HS-5 (cell line): ENCODE measurements at regions not wholly inside any gene's neighbourhood (a gene's known extent, or its start where the extent isn't known, plus 50 kb on each side); places are given as distances from the start of the nearest gene placed in this dataset.

Experiments
- DNase-seq: peaks from one replicate; pipeline ENCODE4 v3.0.0-alpha.2; 2012; ENCODE audit warnings: low read depth

DNA sequence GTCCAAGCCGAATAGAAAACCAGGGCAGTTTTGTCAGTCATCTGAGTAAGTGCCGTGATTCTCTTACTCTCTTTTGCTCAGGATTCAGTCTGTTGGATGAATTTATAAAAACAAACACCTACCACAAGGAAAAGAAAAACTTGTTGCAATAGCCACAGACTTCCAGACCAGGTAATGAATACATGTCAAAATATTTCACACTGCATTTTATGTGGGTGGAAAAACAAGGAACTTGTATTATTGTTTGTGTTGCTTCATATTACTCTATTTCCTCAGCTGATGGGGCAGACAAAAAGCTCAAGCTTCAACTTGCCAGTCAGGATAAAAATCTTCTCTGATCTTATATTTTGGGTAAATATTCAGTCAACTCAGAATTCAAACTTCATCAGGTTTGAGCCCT, 1125.7 kb downstream of the NLGN4Y start:
- no peak for DNase-seq

DNA sequence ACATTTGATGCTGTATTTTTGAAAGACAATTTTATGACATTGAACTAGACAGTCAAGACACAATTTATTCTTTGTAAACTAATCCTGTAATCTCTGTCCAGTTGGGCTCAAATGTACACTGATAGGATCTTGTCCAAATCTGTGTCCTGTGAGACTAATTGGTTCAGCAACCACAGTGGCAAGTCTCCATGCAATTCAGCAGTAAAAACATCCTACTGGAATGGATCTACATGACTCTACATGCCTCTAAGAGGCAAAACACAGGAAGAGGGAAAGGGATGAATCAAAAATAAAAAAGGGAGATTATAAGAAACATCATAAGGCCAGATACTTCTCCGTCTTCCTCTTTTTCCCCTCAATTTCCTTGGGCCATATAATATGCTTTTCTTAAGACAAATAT, 1164.2 kb downstream of the NLGN4Y start:
- DNase-seq: no peak

DNA sequence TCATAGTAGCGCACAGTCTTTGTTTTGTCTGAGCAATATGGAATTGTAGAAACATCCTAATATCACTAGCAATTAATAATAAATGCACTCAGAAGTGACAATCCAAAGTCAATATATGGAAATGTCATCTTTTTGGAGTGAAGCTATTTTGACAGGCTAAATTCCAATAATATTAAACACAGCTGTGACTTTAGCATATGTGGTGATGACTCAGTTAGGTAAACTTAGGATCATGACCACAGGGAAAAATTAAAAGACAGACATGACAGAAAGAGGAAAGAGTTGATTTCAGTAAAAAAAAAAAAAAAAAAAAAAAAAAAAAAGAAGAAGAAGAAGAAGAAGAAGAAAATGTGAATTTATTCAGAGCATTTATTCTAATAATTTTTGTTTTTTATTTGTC, 1165.7 kb downstream of the NLGN4Y start:
- DNase-seq: no peak

DNA sequence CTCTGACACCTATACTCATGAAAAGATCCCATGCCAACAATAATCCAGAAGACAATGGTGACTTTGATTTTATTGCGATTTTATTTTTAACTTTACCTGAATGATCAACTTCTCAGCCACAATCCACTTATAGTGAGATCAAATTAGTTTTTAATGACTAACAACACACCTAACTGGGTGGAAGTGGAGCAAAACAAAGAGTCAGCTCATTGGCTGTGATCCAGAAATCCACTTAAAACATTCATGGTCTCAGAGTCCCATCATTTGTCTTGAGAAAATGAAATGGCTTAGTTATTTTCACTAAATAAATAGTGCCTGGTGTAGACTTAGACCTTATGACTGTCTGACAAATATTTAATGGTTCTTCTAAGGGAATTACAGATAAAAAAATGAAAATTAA, 1177.8 kb downstream of the NLGN4Y start:
- DNase-seq: no peak

DNA sequence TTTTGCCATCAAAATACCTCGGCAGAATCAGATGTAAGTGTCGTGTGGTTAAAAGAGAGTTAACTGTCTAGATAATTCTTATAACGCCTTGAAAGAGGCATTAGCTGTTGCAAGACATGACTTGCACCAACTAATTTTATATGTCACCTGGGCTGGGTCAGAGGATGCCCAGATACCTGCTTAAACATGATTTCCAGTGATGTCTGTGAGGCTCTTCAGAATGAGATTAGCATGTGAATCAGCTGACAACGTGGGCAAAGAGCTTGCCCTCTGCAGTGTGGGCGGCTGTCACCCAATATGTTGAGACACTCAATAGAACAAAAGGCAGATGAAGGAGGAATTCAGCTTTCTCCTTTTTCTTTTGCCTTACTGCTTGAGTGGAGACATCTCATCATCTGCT, 1180.6 kb downstream of the NLGN4Y start:
- DNase-seq: no peak

DNA sequence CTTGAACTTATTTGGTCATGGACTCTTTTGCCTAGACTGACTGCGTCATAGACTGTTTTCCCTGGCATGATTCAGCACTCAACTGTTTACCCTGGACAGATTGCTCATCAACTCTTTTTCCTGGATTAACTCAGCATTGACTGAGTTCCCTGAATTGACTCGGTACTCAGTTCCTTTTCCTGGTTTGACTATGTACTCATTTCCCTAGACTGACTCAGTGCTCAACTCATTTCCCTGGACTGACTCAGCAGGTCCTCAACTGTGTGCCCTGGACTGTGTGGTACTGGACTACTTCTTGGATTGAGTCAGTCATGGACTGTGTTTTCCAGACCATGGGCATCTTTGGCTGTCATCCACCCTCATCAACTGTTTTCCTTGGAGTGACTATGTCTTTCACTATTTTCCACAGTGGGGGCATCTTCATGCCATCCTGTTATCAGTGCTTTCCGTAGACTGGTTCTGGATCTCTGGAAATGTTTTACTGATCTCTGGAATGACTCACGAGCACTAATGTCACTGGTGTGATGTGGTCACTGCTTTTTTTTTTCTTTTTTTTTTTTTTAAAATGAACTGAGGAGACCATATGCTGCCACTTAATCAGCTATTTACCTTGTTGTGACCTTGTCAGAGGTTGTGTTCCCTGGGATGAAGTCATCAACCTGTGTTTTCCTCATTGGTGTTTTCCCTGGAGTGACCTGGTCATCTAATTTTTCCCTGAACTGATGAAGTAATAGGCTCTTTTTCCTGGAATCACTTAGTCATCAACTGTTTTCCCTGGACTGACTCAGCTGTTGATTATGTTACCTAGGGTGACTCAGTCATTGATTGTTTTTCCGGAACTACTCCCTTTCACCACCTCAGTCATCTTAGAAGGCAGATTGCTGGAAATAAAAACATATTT, 1225.5 kb downstream of the NLGN4Y start:
- DNase-seq: peak; percentile 76

DNA sequence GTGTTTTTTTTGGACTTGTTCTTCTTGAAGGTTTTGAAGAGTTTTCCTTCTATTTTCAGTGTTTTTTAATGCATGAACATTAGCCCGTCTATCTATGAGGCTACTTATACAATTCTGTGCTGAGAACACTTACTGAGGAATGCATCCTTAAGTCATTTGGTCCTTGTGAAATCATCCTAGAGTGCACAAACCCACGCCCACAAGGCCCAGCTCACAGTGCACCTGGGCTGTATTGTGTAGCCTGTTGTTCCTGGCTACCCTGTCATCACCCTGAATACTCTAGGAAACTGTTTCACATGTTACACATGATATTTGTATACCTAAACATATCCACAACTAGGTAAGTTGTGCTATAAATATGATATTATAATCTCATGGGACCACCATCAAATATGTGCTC, 1226.7 kb downstream of the NLGN4Y start:
- no peak for DNase-seq

DNA sequence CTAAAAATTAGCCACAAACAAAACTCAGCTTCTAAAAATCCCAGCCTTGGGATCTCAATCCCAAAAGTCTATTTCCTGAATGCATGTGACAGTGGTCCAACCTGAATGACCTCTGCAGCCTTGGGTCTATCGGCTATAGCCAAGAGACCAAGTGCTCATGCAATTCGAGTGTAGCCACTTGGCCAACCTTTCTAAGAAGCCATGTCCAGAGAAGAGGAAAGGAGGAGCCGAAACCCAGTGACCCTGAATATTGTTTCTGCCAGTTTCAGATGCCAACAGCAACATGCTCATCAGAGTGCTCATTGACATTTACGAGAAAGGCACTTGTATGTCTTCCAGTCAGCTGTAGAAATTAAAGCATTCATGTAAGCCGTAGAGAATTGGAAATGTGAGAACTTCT, 1231.9 kb downstream of the NLGN4Y start:
- no peak for DNase-seq

DNA sequence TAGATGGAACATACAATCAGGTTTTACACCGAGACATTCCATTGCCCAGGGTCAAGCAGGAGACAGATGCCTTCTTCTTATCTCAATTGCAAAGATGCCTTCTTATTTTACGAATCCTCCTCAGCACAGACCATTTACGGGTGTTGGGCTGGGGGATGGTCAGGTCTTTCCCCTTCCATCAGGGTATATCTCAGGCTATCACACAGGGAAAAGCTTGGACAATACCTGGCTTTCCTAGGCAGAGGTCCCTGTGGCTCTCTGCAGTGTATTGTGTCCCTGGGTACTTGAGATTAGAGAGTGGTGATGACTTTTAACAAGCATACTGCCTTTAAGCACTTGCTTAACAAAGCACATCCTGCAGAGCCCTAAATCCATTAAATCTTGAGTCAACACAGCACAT, 1249.2 kb downstream of the NLGN4Y start:
- no peak for DNase-seq

DNA sequence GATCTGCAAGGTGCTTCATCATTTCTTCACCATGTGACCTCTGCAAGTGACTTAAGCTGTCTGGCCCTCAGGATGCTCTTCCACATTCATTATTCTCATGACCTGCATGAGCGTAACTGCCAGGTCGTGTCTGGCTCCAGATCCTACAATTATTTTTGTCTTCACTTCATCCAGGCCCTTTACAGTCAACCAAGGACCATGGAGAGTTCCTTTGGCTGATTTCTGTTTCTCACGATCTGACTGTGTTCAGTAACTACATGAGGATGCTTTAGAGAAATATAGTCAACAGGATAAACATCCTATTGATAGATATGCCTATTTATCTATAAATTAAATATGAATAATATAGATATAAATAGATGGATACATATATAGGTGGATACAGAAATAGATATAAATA, 1251.6 kb downstream of the NLGN4Y start:
- no peak for DNase-seq

DNA sequence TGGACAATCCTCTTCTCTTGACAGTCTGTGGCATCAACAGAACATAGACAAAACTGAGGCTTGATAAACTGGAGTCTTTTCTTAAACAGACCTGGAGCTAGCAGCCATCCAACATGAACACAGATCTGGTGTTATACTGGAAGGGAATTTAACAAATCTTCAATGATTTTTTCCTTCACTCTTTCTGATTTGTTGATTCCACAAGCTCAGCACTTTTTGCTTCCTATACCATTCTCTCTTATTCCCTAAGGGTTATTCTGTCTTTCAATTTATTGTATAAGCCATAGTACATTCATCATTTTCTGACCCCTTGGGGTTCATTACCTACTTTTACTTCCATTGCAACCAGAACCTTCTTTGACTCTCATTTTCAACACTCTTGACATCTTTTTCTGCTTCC, 1255.6 kb downstream of the NLGN4Y start:
- no peak for DNase-seq

DNA sequence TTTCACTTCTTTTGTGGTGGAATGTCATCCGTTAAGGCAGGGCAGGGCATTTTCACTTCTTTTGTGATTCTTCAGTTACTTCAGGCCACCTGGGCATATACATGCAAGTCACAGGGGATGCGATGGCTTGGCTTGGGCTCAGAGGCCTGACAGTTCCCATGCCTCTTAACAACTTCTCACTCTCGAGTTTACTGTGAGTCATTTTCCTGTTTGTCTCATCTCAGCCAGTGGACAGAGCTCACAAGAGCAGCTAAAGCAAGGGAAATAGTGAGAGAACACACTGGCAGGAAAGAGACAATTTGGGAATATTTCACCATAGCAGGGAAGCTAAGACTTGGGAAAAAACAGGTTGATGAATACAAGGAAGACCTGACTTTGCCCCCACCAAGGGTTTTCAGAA, 1275.7 kb downstream of the NLGN4Y start:
- no peak for DNase-seq

DNA sequence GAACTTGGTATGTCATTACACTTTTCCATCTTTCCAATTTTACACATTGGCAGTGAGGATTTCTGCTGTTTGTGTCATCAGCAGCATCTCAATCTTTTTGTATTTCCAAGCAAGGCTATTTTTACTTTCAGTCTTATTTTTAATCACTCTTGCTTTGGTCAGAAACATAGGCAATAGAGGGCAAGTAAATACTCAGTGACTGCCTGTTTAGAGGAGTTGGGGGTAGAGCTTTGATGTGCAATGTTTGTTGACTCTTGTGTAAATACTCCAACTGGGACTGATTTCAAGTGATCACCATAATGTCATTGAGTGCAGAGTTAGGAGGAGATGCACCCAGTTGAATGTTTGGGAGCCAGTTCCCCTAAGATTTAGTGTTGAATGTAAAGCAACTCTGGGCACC, 1281.7 kb downstream of the NLGN4Y start:
- DNase-seq: no peak

DNA sequence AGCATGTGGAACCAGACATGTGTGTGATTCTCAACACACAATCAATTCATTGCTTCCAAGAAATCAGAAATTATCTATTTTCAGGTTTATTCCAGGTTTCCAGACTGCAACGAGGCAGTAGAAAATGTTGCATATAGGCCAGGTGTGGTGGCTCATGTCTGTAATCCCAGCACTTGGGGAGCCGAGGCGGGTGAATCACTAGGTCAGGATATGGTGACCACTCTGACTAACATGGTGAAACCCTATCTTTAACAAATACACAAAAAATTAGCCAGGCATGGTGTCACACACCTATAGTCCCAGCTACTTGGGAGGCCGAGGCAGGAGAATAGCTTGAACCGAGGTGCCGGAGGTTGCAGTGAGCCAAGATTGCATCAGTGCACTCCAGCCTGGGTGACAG, 1289.9 kb downstream of the NLGN4Y start:
- no peak for DNase-seq
